Hepatocyte (in vitro differentiated cells): ENCODE measurements at regions not wholly inside any gene's neighbourhood (a gene's known extent, or its start where the extent isn't known, plus 50 kb on each side); places are given as distances from the start of the nearest gene placed in this dataset.

ENCODE experiments used
- DNase-seq: peaks from one replicate; pipeline ENCODE4 v3.0.0-alpha.2; 2016; ENCODE audit warnings: low spot score
- H2AFZ ChIP-seq: fragments of 200-600 bp; sonication (generic); 2 replicates; pipeline ENCODE4 v1.6.0; 2016; ENCODE audit warnings: antibody characterized with exemption, mild to moderate bottlenecking
- H3K27ac ChIP-seq: fragments of 200-600 bp; sonication (generic); 2 replicates; pipeline ENCODE4 v1.5.1; 2016; ENCODE audit warnings: mild to moderate bottlenecking
- H3K27me3 ChIP-seq: fragments of 200-600 bp; sonication (generic); 2 replicates; pipeline ENCODE4 v1.6.1; 2016
- H3K36me3 ChIP-seq: fragments of 200-600 bp; sonication (generic); replicated peaks from 2 replicates; pipeline ENCODE4 v1.5.1; 2016; ENCODE audit warnings: low read depth; ENCODE audit not compliant: insufficient read depth
- H3K4me1 ChIP-seq: fragments of 200-600 bp; sonication (generic); 2 replicates; pipeline ENCODE4 v1.5.1; 2016; ENCODE audit warnings: mild to moderate bottlenecking, moderate library complexity; ENCODE audit not compliant: insufficient read depth
- H3K4me2 ChIP-seq: fragments of 200-600 bp; sonication (generic); 2 replicates; pipeline ENCODE4 v1.6.0; 2016
- H3K4me3 ChIP-seq: fragments of 200-600 bp; sonication (generic); 2 replicates; pipeline ENCODE4 v1.5.1; 2016; ENCODE audit warnings: mild to moderate bottlenecking
- H3K79me2 ChIP-seq: fragments of 200-600 bp; sonication (generic); 2 replicates; pipeline ENCODE4 v1.6.0; 2017; ENCODE audit warnings: mild to moderate bottlenecking
- H3K9me2 ChIP-seq: fragments of 200-600 bp; sonication (generic); replicated peaks from 2 replicates; pipeline ENCODE4 v1.6.0; 2017; ENCODE audit warnings: mild to moderate bottlenecking; ENCODE audit not compliant: insufficient read depth
- H3K9me3 ChIP-seq: fragments of 200-600 bp; sonication (generic); 2 replicates; pipeline ENCODE4 v1.5.1; 2016; ENCODE audit warnings: low read depth, mild to moderate bottlenecking
- H4K20me1 ChIP-seq: fragments of 200-600 bp; sonication (generic); 2 replicates; pipeline ENCODE4 v1.6.0; 2016; ENCODE audit warnings: mild to moderate bottlenecking; ENCODE audit not compliant: insufficient read depth, poor library complexity, severe bottlenecking
- CTCF ChIP-seq: fragments of 200-600 bp; sonication (generic); IDR thresholded peaks from 2 replicates; pipeline ENCODE4 v1.5.1; 2016; ENCODE audit warnings: antibody characterized with exemption, mild to moderate bottlenecking; ENCODE audit not compliant: poor library complexity
- EZH2 ChIP-seq: fragments of 200-600 bp; sonication (generic); IDR thresholded peaks from 2 replicates; pipeline ENCODE4 v1.6.1; 2016; ENCODE audit warnings: antibody characterized with exemption, mild to moderate bottlenecking, borderline replicate concordance
- EZH2phosphoT487 ChIP-seq: fragments of 200-600 bp; sonication (generic); IDR thresholded peaks from one replicate; pipeline ENCODE4 v1.6.1; 2018; ENCODE audit warnings: antibody characterized with exemption, mild to moderate bottlenecking, low read depth, moderate library complexity; ENCODE audit not compliant: unreplicated experiment, severe bottlenecking
- WGBS: methylation state at CpG from one replicate; pipeline ENCODE4 v1.1.6; 2016; ENCODE audit warnings: low lambda C conversion rate; ENCODE audit errors: missing lambda C conversion rate; 5-methylcytosine and 5-hydroxymethylcytosine counted together

GRCh38 chr11:113602483-113602882 is 103.6 kb downstream of the TMPRSS5 start:
- WGBS = 96% methylated on average over 2 of the region's 2 CpGs
- Histone ChIP-seq H3K9me3 (no peaks in the 10 kb centered on the region), H3K4me3 (no peak overlapping the region), H4K20me1 (no peaks in the 10 kb centered on the region), H3K79me2 (no peaks in the 10 kb centered on the region), H3K4me2 (no peak overlapping the region), H3K4me1 (no peaks in the 10 kb centered on the region), H3K27me3 (no peaks in the 10 kb centered on the region), H3K9me2 (no peaks in the 10 kb centered on the region), H3K36me3 (no peaks in the 10 kb centered on the region), H2AFZ (no peak overlapping the region), H3K27ac (no peak overlapping the region)
- TF ChIP-seq CTCF (no peak), EZH2 (no peak), EZH2phosphoT487 (no peak)
- no peak for DNase-seq

- no peak for TF ChIP-seq EZH2phosphoT487
- TF ChIP-seq CTCF = no peak
- TF ChIP-seq EZH2 = no peak
- Histone ChIP-seq H4K20me1 (no peaks in the 10 kb centered on the region), H3K4me1 (no peaks in the 10 kb centered on the region), H3K4me2 (no peak overlapping the region), H3K79me2 (no peaks in the 10 kb centered on the region), H2AFZ (no peak overlapping the region), H3K9me3 (peaks cover 4% of the 10 kb centered on the region), H3K36me3 (no peaks in the 10 kb centered on the region), H3K9me2 (no peaks in the 10 kb centered on the region), H3K27ac (no peak overlapping the region), H3K4me3 (no peak overlapping the region), H3K27me3 (no peaks in the 10 kb centered on the region)
- WGBS = 63% methylated on average over 5 of the region's 5 CpGs
- DNase-seq = no peak
Observed at GRCh38 chr11:113596658-113597057, 109.5 kb downstream of the TMPRSS5 start.

- Histone ChIP-seq H3K4me2 (no peak overlapping the region), H3K4me1 (no peaks in the 10 kb centered on the region), H3K27me3 (no peaks in the 10 kb centered on the region), H4K20me1 (no peaks in the 10 kb centered on the region), H3K27ac (no peak overlapping the region), H3K79me2 (no peaks in the 10 kb centered on the region), H3K9me2 (no peaks in the 10 kb centered on the region), H3K9me3 (peaks cover 4% of the 10 kb centered on the region), H2AFZ (no peak overlapping the region), H3K4me3 (no peak overlapping the region), H3K36me3 (no peaks in the 10 kb centered on the region)
- no peak for DNase-seq
- 93% methylated on average over 3 of the region's 3 CpGs for WGBS
- TF ChIP-seq EZH2phosphoT487 = no peak
- TF ChIP-seq CTCF = no peak
- TF ChIP-seq EZH2 = no peak
Observed at GRCh38 chr11:113595810-113596594, 110.1 kb downstream of the TMPRSS5 start.
